GM23338 (cell line): ENCODE measurements at regions not wholly inside any gene's neighbourhood (a gene's known extent, or its start where the extent isn't known, plus 50 kb on each side); places are given as distances from the start of the nearest gene placed in this dataset.

Experiments used
- ATAC-seq: fragments of 200-7000 bp; cut with Tn5 transposase; 3 replicates; pipeline ENCODE4 v1.9.1; 2020
- DNase-seq: peaks from one replicate; pipeline ENCODE4 v3.0.0-alpha.2; 2015; ENCODE audit warnings: low spot score
- H2AFZ ChIP-seq: fragments of 200-600 bp; sonication (generic); 2 replicates; pipeline ENCODE4 v1.8.0; 2016; ENCODE audit warnings: antibody characterized with exemption, mild to moderate bottlenecking, moderate library complexity
- H3F3A ChIP-seq: fragments of 200-600 bp; sonication (generic); replicated peaks from 2 replicates; pipeline ENCODE4 v1.8.0; 2017; ENCODE audit warnings: antibody characterized with exemption, mixed run types, low read depth
- H3K27ac ChIP-seq: fragments of 200-600 bp; sonication (generic); 2 replicates; pipeline ENCODE4 v1.6.1; 2016; ENCODE audit warnings: low read depth
- H3K27me3 ChIP-seq: fragments of 200-600 bp; sonication (generic); 2 replicates; pipeline ENCODE4 v1.8.0; 2016; ENCODE audit warnings: mild to moderate bottlenecking, mixed run types, moderate library complexity; ENCODE audit not compliant: insufficient read depth
- H3K36me3 ChIP-seq: fragments of 200-600 bp; sonication (generic); 2 replicates; pipeline ENCODE4 v1.8.0; 2016; ENCODE audit warnings: mild to moderate bottlenecking; ENCODE audit not compliant: insufficient read depth
- H3K4me1 ChIP-seq: fragments of 200-600 bp; sonication (generic); 2 replicates; pipeline ENCODE4 v1.8.0; 2016; ENCODE audit warnings: mild to moderate bottlenecking, moderate library complexity; ENCODE audit not compliant: insufficient read depth
- H3K4me2 ChIP-seq: fragments of 200-600 bp; sonication (generic); 2 replicates; pipeline ENCODE4 v1.7.1; 2017; ENCODE audit warnings: mixed run types
- H3K4me3 ChIP-seq: fragments of 200-600 bp; sonication (generic); 2 replicates; pipeline ENCODE4 v1.6.1; 2016; ENCODE audit warnings: mixed run types
- H3K79me2 ChIP-seq: fragments of 200-600 bp; sonication (generic); replicated peaks from 2 replicates; pipeline ENCODE4 v1.8.0; 2017; ENCODE audit warnings: mild to moderate bottlenecking; ENCODE audit not compliant: insufficient read depth
- H3K9me2 ChIP-seq: fragments of 200-600 bp; sonication (generic); 2 replicates; pipeline ENCODE4 v1.8.0; 2017; ENCODE audit not compliant: insufficient read depth
- H4K20me1 ChIP-seq: fragments of 200-600 bp; sonication (generic); replicated peaks from 2 replicates; pipeline ENCODE4 v1.8.0; 2017; ENCODE audit warnings: mild to moderate bottlenecking; ENCODE audit not compliant: insufficient read depth
- H3K27ac Mint-ChIP-seq: 2 replicates; pipeline ENCODE4 v1.8.0; 2020; ENCODE audit warnings: inconsistent platforms, mild to moderate bottlenecking, moderate library complexity, mixed read lengths
- H3K27me3 Mint-ChIP-seq: 3 replicates; pipeline ENCODE4 v1.8.0; 2022; ENCODE audit warnings: low read depth, mild to moderate bottlenecking, moderate library complexity, mixed read lengths, inconsistent platforms; ENCODE audit not compliant: insufficient read depth, poor library complexity
- H3K36me3 Mint-ChIP-seq: 3 replicates; pipeline ENCODE4 v1.8.0; 2021; ENCODE audit warnings: low read depth, mild to moderate bottlenecking, inconsistent platforms, moderate library complexity, mixed read lengths
- H3K4me1 Mint-ChIP-seq: 3 replicates; pipeline ENCODE4 v1.8.0; 2020; ENCODE audit warnings: mild to moderate bottlenecking, inconsistent platforms, mixed read lengths
- H3K4me3 Mint-ChIP-seq: 3 replicates; pipeline ENCODE4 v1.8.0; 2021; ENCODE audit warnings: moderate library complexity, mild to moderate bottlenecking, inconsistent platforms, mixed read lengths
- H3K9me3 Mint-ChIP-seq: 3 replicates; pipeline ENCODE4 v1.8.0; 2020; ENCODE audit warnings: moderate library complexity, mild to moderate bottlenecking, inconsistent platforms, mixed read lengths
- CREB1 ChIP-seq: fragments of 250-450 bp; sonication (Bioruptor Pico); IDR thresholded peaks from 2 replicates; pipeline ENCODE4 v1.5.0; 2020; ENCODE audit warnings: low read depth, mild to moderate bottlenecking, moderate library complexity
- ZNF331 ChIP-seq: fragments of 250-450 bp; sonication (Bioruptor Pico); IDR thresholded peaks from 2 replicates; pipeline ENCODE4 v1.5.0; 2020; ENCODE audit warnings: low read depth, mild to moderate bottlenecking, moderate library complexity
- TF ChIP-seq, protein P1 (sequence below), 2 experiments: fragments of 200-600 bp in 1 of 2; sonication (generic) in 1 of 2; conservative IDR thresholded peaks; 2 replicates each; pipeline versions ENCODE4 v1.5.1 to v1.6.1; 2016 to 2017; ENCODE audit warnings: antibody characterized with exemption in 2 of 2, low read depth in 2 of 2, mild to moderate bottlenecking in 2 of 2, moderate library complexity in 1 of 2
- TF ChIP-seq, protein P2 (sequence below): fragments of 250-450 bp; sonication (Bioruptor Pico); IDR thresholded peaks from 2 replicates; pipeline ENCODE4 v1.5.0; 2020; ENCODE audit warnings: mild to moderate bottlenecking, moderate library complexity

DNA sequence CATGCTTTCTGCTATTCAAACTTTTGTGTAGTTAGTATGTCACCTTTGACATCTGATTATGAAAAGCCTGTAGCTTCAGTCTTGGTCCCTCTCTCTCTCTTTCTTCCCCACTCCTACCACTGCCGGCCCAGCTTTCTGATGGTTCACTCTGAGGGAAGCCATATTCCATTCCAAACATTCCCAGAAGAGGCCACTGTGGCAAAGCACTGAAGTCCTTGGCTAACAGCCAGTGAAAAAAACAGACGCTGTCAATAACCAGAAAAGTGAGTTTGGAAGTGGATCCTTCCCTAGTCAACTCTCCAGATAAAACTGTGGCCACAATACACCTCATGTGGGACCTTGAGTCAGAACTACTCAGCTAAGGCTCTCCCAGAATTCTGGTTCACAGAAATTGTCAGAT, 950.7 kb upstream of the PHF14 start:
- no peak overlapping the region for H2AFZ ChIP-seq
- peak; percentile 72 for DNase-seq
- no peaks in the 10 kb centered on the region; the same call in 2 of the 3 replicates for H3K4me1 Mint-ChIP-seq

More for the DNA sequence above, 950.7 kb upstream of the PHF14 start:
- H3K36me3 Mint-ChIP-seq: no peaks in the 10 kb centered on the region
- Histone ChIP-seq H3K27ac (no peak overlapping the region), H3K4me2 (no peak overlapping the region), H3F3A (no peaks in the 10 kb centered on the region), H3K4me1 (no peaks in the 10 kb centered on the region), H3K27me3 (no peaks in the 10 kb centered on the region), H3K79me2 (no peaks in the 10 kb centered on the region), H3K4me3 (no peak overlapping the region), H3K36me3 (no peaks in the 10 kb centered on the region), H4K20me1 (no peaks in the 10 kb centered on the region), H3K9me2 (no peaks in the 10 kb centered on the region)
- H3K27me3 Mint-ChIP-seq: no peaks in the 10 kb centered on the region
- H3K4me3 Mint-ChIP-seq: no peak overlapping the region
- H3K9me3 Mint-ChIP-seq: no peaks in the 10 kb centered on the region
- peak; percentile 87 for ATAC-seq
- TF ChIP-seq, protein P1, sequence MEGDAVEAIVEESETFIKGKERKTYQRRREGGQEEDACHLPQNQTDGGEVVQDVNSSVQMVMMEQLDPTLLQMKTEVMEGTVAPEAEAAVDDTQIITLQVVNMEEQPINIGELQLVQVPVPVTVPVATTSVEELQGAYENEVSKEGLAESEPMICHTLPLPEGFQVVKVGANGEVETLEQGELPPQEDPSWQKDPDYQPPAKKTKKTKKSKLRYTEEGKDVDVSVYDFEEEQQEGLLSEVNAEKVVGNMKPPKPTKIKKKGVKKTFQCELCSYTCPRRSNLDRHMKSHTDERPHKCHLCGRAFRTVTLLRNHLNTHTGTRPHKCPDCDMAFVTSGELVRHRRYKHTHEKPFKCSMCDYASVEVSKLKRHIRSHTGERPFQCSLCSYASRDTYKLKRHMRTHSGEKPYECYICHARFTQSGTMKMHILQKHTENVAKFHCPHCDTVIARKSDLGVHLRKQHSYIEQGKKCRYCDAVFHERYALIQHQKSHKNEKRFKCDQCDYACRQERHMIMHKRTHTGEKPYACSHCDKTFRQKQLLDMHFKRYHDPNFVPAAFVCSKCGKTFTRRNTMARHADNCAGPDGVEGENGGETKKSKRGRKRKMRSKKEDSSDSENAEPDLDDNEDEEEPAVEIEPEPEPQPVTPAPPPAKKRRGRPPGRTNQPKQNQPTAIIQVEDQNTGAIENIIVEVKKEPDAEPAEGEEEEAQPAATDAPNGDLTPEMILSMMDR (conservative IDR thresholded peaks at IDR 0.05; ENCODE audit: low read depth in 2 of 2): peak; percentile 51 to 64
- TF ChIP-seq CREB1 (CRISPR knock-in tag) (no peak), ZNF331 (CRISPR knock-in tag) (no peak)
- TF ChIP-seq, protein P2, sequence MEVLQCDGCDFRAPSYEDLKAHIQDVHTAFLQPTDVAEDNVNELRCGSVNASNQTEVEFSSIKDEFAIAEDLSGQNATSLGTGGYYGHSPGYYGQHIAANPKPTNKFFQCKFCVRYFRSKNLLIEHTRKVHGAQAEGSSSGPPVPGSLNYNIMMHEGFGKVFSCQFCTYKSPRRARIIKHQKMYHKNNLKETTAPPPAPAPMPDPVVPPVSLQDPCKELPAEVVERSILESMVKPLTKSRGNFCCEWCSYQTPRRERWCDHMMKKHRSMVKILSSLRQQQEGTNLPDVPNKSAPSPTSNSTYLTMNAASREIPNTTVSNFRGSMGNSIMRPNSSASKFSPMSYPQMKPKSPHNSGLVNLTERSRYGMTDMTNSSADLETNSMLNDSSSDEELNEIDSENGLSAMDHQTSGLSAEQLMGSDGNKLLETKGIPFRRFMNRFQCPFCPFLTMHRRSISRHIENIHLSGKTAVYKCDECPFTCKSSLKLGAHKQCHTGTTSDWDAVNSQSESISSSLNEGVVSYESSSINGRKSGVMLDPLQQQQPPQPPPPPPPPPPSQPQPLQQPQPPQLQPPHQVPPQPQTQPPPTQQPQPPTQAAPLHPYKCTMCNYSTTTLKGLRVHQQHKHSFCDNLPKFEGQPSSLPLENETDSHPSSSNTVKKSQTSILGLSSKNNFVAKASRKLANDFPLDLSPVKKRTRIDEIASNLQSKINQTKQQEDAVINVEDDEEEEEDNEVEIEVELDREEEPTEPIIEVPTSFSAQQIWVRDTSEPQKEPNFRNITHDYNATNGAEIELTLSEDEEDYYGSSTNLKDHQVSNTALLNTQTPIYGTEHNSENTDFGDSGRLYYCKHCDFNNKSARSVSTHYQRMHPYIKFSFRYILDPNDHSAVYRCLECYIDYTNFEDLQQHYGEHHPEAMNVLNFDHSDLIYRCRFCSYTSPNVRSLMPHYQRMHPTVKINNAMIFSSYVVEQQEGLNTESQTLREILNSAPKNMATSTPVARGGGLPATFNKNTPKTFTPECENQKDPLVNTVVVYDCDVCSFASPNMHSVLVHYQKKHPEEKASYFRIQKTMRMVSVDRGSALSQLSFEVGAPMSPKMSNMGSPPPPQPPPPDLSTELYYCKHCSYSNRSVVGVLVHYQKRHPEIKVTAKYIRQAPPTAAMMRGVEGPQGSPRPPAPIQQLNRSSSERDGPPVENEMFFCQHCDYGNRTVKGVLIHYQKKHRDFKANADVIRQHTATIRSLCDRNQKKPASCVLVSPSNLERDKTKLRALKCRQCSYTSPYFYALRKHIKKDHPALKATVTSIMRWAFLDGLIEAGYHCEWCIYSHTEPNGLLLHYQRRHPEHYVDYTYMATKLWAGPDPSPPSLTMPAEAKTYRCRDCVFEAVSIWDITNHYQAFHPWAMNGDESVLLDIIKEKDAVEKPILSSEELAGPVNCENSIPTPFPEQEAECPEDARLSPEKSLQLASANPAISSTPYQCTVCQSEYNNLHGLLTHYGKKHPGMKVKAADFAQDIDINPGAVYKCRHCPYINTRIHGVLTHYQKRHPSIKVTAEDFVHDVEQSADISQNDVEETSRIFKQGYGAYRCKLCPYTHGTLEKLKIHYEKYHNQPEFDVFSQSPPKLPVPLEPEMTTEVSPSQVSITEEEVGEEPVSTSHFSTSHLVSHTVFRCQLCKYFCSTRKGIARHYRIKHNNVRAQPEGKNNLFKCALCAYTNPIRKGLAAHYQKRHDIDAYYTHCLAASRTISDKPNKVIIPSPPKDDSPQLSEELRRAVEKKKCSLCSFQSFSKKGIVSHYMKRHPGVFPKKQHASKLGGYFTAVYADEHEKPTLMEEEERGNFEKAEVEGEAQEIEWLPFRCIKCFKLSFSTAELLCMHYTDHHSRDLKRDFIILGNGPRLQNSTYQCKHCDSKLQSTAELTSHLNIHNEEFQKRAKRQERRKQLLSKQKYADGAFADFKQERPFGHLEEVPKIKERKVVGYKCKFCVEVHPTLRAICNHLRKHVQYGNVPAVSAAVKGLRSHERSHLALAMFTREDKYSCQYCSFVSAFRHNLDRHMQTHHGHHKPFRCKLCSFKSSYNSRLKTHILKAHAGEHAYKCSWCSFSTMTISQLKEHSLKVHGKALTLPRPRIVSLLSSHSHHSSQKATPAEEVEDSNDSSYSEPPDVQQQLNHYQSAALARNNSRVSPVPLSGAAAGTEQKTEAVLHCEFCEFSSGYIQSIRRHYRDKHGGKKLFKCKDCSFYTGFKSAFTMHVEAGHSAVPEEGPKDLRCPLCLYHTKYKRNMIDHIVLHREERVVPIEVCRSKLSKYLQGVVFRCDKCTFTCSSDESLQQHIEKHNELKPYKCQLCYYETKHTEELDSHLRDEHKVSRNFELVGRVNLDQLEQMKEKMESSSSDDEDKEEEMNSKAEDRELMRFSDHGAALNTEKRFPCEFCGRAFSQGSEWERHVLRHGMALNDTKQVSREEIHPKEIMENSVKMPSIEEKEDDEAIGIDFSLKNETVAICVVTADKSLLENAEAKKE (CRISPR knock-in tag): no peak
- 0 out of 2 replicates have a peak overlapping the region, but pooled peaks have one; percentile 59 for H3K27ac Mint-ChIP-seq
